ENCODE measurements at regions not wholly inside any gene's neighbourhood (a gene's known extent, or its start where the extent isn't known, plus 50 kb on each side); places are given as distances from the start of the nearest gene placed in this dataset.

- Histone ChIP-seq H3K4me1 (no peaks in the 10 kb centered on the region), H3K27me3 (peaks cover 0 to 12% of the 10 kb centered on the region in 2 donors), H3K4me3 (no peak overlapping the region), H3K9me3 (no peaks in the 10 kb centered on the region), H3K27ac (no peak overlapping the region), H3K36me3 (no peaks in the 10 kb centered on the region)
- ATAC-seq (no peak), DNase-seq (peak in 1 of 4 donors; percentile 5)
- TF ChIP-seq CTCF (IDR thresholded peaks at IDR 0.05): no peak
- intact Hi-C loops (cut with DNase I): no loop called here
Measured at GRCh38 chr20:6870559-6870958, 103.1 kb downstream of the BMP2 start.

DNA sequence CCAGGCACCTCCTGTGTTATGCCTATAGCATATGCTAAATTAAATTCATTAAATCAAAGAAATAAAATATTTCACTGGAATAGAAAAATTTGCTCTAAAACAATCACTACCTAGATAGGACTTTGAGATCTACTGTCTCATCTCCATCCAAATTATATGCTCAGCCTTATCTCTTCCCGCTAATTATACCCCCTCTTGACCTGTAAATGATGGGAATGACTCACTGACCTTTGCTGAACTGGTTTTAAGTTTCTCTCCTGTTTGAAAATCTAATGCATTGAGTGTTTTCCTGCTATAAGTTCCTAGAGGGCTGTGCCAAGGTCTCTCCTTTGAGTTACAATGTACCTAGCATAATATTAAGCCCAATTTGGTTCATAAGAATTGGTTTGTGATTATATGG is 110.1 kb downstream of the BMP2 start:
- DNase-seq (no peak), ATAC-seq (no peak)
- Histone ChIP-seq H3K4me3 (no peak overlapping the region), H3K4me1 (no peaks in the 10 kb centered on the region), H3K27ac (no peak overlapping the region), H3K27me3 (no peaks in the 10 kb centered on the region), H3K9me3 (no peaks in the 10 kb centered on the region), H3K36me3 (no peaks in the 10 kb centered on the region)
- no peak for TF ChIP-seq CTCF (IDR thresholded peaks at IDR 0.05)
- intact Hi-C loops (cut with DNase I): no loop called here

DNA sequence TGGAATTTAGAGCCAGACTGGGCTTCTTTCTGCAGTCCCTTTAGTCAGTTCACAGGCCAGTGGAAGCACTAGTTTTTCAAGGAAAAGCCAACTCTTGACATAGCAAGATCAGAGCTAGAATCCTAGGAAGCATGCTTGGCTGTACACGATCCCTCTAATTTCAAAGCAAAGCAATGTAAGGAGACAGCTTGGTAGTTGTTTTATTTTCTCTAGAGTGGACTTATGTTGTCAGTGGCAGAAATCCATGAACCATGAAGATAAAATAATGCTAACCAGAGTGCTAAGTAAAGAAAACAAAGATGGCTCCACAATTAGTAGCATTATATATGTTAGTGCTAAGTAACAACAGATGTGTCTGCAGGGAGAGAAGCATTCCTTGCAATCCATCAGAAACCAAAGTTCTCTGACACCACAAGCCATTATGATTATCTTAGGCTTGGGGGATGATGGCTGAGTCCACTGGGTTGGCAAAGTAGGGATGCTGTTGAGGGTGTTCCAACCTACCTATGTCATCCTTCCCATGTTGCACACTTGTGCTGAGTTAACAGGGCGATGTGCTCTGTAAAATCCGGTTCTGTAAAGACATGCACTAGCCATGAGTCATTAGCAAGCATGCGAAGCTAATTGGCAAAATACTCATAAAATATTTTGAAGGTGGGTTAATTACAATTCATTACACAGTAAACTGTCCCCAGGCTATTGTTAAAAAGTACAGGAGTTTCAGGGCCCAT is 115.2 kb downstream of the BMP2 start:
- intact Hi-C loops (cut with DNase I): no loop called here
- no peak for ATAC-seq
- H3K27me3 ChIP-seq: no peaks in the 10 kb centered on the region

DNA sequence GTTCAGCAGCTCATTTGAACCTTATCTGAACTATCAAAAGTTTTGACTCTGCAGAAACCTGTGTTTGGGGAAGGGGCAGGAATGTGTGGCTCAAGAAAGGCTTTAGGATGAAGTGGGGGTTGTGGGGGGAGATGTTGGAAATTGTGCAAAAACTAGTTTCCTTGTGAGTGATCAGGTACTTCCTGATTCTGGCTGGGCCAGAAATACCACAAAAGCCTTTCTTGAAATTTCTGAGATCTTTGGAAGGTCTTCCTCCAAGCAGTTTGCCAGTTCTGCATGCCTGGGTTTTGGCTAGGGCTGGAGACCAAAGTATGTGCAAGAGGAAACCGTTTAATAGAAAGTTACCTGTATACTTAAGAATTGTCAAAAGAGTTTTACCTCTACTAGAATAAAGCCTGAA is 116.6 kb downstream of the BMP2 start:
- Histone ChIP-seq H3K27me3 (no peaks in the 10 kb centered on the region), H3K9me3 (no peaks in the 10 kb centered on the region), H3K4me3 (no peak overlapping the region), H3K27ac (peak overlapping the region in 1 of 2 donors; percentile 51), H3K36me3 (no peaks in the 10 kb centered on the region), H3K4me1 (peaks cover 0 to 7% of the 10 kb centered on the region in 2 donors)
- ATAC-seq (no peak), DNase-seq (no peak)
- no peak for TF ChIP-seq CTCF (IDR thresholded peaks at IDR 0.05)
- intact Hi-C loops (cut with DNase I): no loop called here

More for the DNA sequence above, 115.2 kb downstream of the BMP2 start:
- TF ChIP-seq CTCF (IDR thresholded peaks at IDR 0.05): no peak
- DNase-seq: no peak
- H3K27ac ChIP-seq: no peak overlapping the region
- H3K36me3 ChIP-seq: no peaks in the 10 kb centered on the region
- H3K9me3 ChIP-seq: no peaks in the 10 kb centered on the region
- no peaks in the 10 kb centered on the region for H3K4me1 ChIP-seq
- no peak overlapping the region for H3K4me3 ChIP-seq

GRCh38 chr20:6886065-6886729 is 118.7 kb downstream of the BMP2 start:
- intact Hi-C loops (cut with DNase I): no loop called here
- Histone ChIP-seq H3K27ac (no peak overlapping the region), H3K9me3 (no peaks in the 10 kb centered on the region), H3K4me3 (no peak overlapping the region), H3K4me1 (peaks cover 0 to 11% of the 10 kb centered on the region in 2 donors), H3K27me3 (no peaks in the 10 kb centered on the region), H3K36me3 (no peaks in the 10 kb centered on the region)
- TF ChIP-seq CTCF (IDR thresholded peaks at IDR 0.05): no peak
- ATAC-seq (no peak), DNase-seq (no peak)
